ENCODE measurements at regions not wholly inside any gene's neighbourhood (a gene's known extent, or its start where the extent isn't known, plus 50 kb on each side); places are given as distances from the start of the nearest gene placed in this dataset.

DNA sequence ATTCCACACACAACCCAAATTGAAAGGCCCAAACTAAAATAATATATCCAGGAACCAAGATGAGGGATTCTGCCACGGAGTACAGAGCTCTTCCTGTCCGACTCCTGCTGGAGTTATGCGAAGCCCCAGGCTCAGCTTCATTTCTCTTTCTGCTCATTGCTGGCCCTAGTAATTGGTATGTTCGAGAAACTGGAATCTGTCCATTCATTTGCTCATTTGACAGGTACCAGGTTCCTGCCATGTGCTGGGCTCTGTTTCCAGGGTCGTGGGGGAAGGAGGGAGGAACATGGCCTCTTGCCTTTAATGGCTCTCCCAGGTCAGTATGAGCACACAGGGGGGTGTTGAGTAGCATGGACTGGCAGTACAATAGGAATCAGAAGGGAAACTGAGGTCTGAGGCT lies 179.2 kb upstream of the SHH start:
- TF ChIP-seq POLR2AphosphoS5 (IDR thresholded peaks at IDR 0.05): no peak
- TF ChIP-seq, protein P1, sequence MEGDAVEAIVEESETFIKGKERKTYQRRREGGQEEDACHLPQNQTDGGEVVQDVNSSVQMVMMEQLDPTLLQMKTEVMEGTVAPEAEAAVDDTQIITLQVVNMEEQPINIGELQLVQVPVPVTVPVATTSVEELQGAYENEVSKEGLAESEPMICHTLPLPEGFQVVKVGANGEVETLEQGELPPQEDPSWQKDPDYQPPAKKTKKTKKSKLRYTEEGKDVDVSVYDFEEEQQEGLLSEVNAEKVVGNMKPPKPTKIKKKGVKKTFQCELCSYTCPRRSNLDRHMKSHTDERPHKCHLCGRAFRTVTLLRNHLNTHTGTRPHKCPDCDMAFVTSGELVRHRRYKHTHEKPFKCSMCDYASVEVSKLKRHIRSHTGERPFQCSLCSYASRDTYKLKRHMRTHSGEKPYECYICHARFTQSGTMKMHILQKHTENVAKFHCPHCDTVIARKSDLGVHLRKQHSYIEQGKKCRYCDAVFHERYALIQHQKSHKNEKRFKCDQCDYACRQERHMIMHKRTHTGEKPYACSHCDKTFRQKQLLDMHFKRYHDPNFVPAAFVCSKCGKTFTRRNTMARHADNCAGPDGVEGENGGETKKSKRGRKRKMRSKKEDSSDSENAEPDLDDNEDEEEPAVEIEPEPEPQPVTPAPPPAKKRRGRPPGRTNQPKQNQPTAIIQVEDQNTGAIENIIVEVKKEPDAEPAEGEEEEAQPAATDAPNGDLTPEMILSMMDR (IDR thresholded peaks at IDR 0.05): no peak

Measured in breast epithelium (tissue), 3 donors.